HG03354 (cell line): ENCODE measurements at regions not wholly inside any gene's neighbourhood (a gene's known extent, or its start where the extent isn't known, plus 50 kb on each side); places are given as distances from the start of the nearest gene placed in this dataset.

Experiments
- ATAC-seq: cut with Tn5 transposase; IDR thresholded peaks from one replicate; pipeline ENCODE4 v1.9.1; 2021; ENCODE audit warnings: mild to moderate bottlenecking; ENCODE audit not compliant: unreplicated experiment, poor library complexity, severe bottlenecking

DNA sequence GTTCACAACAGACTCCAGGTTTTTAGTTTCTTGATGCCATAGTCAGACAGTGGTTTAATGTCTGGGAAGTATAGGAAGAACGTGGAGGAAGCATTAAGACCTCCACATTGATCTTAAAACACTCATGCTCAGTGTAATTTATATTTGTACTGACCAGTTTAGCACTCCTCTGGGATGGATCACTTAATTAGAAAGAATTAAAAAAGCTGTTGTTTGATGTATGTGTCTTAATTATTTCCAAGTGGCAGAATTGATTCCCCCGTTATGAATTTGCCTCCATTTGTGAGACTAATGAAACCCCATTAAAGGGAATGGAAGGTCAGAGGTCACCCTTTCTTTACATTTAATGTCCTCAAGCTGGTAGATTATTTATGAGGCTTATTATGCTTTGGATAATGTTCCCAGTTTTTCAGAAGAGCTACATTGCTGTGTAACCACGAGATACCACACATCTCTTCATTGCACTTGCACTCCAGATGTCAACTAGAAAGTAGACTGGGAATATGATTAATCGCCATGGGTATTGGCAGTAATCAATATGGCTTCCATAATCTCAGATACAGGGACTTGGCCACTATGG lies 270.0 kb upstream of the JAG1 start:
- no peak for ATAC-seq

DNA sequence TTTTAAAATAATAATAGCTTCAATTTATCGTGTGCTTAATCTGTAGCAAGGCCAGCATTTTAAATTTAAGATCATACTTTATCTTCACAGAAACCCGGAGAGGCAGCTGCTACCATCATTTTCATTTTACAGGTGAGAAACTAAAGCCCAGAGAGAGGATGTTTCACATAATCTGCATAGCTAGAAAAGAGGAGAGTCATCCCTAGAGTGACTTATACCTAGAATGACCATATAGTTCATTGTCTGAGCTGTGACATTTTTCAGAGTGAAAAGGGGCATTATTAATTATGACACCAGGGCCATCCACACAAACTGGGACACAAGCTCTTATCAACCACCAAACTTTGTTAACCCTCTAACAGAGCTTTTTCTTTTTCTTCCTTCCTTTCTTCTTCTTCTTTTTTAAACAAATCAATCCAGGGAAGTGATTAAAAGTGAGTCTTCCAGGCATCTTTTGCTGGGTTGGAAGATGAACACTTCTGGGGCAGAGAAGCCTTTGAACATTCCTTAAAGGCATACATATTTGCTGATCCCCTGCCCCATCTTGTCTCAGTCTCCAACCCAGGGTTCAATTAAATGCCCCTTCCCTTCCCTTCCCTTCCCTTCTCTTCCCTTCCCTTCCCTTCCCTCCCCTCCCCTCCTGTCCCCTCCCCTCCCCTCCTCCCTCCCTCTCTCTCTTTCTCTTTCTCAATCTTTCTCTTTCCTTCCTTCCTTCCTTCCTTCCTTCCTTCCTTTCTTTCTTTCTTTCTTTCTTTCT lies 272.5 kb upstream of the JAG1 start:
- no peak for ATAC-seq

GRCh38 chr20:10947726-10948125 lies 273.9 kb upstream of the JAG1 start:
- ATAC-seq: no peak

DNA sequence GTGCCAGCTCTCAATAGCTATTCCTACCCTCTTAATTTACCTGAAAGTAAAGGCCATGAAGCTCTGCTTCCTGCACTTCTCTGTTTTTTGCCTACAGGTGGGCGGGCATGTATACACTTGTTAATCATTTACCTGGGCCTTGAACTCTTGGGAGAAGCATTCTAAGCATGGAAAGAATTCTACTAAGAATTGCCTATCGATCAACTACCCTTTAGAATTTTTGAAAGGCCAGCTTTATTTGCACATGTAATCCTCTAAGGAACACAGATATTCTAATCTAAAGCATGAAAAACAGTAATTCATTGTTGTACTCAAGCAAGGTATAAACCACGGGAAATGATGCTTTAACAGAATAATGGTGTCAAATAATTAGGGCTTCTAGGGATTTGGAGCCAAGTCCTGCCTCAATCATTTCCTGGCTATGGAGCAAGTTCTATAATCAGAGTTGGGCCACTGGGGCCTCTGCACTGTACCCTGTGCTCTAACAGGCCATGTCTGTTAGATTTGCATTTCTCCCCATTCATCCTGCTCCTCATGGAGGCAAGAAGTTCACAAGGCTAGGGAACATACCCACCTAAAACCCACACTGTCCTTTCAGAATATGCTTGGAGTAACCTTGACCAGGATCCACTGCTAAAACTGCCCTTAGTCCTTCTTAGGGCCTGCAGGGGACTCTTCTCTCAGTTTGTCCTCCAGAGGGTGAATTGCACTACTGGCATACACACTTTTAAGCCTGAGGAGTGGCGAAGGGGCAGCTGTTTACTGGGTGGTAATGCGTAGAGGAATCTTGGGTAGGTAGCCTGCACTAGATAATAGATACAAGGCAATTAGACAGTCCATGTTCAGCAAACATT lies 276.4 kb upstream of the JAG1 start:
- no peak for ATAC-seq

GRCh38 chr20:10951216-10951615 lies 277.4 kb upstream of the JAG1 start:
- no peak for ATAC-seq

- ATAC-seq: no peak
These were observed 278.1 kb upstream of the JAG1 start for GRCh38 chr20:10951904-10952303.

DNA sequence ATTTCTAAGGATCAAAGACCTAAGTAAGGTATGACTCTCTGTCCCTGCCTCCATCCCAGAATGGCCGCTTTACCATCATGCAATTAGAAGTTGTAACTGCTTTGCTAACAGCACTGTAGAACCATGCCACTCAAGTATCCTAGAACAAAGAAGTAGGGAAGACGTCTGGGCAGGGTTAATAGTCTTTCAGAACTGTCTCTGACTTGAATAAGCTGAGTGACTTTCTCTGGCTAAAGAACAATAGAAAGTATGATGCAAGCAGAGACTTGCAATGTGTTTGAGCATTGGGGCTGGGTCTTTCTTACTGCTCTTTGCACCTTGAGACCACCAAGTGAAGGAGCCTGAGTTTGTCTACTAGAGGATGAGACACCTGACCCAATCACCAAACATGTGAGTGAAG lies 279.6 kb upstream of the JAG1 start:
- ATAC-seq: no peak

- no peak for ATAC-seq
These were observed 280.5 kb upstream of the JAG1 start for GRCh38 chr20:10954137-10954840.

- no peak for ATAC-seq
These were observed 281.2 kb upstream of the JAG1 start for GRCh38 chr20:10954908-10955580.

- no peak for ATAC-seq
These were observed 284.5 kb upstream of the JAG1 start for GRCh38 chr20:10958279-10958678.

DNA sequence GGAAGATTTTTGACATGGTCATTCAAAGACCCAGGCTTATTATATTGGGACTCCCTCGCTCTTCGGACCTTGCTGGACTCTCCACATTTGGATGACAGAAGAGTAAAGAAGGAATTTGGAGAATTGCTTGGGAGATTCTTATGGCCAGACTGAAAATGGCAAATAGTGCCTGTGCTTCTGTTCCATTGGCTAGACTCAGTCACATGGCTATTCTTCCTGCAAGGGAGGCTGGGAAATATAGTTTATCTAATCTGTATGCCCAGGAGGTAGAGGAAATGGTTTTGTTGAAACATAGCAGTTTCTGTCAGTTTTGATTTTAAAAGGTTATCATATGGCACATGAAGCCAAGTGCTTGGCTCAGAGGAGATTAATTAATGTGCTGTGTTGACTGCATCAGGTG lies 286.6 kb upstream of the JAG1 start:
- no peak for ATAC-seq

DNA sequence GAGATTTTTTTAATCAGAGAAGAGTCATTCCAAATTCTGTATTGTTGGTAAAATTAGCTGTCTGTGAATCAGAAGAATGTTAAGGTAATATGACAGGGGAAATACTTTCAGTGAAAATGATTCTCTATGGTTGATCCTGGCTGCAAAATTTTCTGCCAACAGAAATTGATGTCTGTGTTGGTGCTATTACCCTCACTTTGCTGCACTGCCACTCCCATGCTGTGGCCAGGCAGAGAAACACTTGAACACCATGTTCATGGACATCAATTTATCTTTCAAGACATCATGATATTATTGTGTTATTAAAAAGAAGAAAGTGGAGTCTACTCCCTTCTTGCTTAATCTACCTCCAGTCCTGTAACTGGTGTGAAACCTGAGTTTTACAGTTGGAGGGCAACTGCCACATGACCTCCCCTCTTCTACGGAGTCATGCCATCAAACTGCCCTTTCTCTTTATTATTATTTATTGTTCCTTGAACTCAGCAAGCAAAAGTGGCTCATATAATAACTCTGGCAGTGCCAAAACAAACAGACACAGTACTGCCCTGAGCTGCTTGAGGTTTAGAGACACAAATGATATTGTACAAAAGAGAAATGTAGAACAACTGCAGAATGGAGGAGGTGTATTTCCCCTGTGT lies 288.0 kb upstream of the JAG1 start:
- ATAC-seq: no peak

- ATAC-seq: no peak
These were observed 289.1 kb upstream of the JAG1 start for GRCh38 chr20:10962937-10963336.

DNA sequence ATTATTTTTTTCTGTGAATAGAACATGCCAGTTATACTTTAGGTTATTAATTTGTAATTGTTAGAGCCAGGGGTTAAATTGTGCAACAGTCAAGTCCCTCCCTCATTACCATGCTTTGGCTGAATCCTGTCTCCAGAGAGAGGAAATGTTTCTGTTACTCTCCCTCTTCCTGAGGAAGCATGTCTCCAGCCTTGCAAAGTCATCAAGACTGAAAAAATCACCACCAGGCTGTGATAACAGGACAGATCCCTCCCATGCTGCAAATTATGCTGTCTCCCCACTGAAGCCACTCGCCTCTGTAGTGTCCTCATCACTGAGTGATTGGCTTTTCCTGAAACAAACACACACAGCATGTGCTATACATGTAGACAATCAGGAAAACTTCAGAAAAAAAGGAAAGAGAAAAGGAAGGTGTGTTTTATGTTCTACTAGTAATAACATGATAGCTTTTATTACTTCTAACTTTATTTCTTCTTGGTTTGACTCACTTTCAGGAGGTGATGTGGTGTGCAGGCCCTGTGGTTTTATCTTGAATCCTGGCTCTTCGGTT lies 290.0 kb upstream of the JAG1 start:
- no peak for ATAC-seq

DNA sequence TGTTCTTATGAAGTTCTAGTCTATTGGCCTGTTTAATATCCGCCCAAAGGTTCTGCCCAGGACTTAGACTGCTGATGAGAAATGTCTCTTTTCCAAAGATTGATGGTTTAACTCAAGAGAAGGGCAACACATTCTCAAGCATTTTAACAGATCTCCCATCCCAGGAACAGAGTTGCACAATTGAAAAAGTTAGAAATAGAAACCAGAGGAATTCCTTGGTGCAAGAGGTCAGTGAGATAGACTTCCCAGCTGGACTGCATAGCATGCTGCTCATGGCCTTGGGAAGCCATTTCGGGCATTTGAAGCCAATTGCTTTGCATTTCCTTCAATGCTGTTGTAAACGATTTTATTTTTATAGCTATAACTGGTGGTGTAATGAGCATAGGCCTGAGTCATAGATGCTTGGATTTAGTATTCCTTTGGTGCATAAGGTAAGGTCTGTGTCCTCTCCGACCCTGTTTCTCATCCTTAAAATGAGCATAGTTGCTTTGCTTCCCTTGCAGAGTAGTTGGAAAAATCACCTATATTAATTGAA lies 292.2 kb upstream of the JAG1 start:
- no peak for ATAC-seq

DNA sequence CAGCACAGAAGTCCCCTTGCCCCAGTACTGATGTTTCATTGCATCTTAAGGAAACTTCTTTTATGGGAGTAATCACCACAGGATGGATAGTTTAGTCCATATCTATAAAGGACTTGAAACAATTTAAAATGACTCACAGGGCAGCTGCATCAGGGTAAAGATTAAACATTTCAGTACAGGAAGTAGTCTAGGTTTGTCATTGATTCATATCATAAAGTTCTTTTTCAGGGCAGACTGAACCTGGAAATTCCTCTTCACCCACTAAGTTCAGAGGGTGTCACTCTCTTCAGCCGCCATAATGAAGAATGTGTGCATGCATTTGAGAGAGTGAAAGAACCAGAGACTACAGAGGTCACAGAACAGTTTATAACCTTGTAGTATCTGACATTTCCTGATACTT lies 296.3 kb upstream of the JAG1 start:
- ATAC-seq: no peak

- no peak for ATAC-seq
These were observed 297.3 kb upstream of the JAG1 start for GRCh38 chr20:10971096-10971495.

DNA sequence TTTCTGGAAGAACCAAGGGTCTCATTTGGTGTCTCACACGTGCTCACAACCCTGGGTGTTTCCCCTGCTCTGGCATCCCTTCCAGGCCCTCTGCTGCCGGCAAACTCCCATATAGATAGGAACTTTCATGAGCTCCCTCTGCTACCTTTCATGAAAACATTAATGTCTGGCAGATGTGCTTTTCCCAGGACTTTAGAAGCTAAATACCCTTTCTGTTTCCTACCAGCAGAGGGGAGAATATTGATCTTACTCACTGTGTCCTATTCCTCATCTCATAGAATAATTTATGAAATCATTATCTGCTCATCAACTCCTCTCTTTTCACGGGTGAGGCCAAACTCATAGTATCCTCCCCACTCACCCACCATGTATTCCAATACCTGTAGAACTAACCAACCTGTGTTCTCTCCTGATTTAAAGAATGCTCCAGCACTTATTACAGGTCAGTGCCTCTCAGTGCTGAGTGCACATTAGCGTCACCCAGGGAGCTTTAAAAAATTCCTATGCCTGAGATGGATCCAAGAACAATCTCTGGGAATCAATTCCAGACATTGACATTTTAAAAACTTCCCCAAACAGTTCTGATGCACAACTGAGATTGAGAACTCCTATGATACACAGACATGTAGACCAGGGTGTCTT lies 298.5 kb upstream of the JAG1 start:
- ATAC-seq: no peak
